Neural cell (in vitro differentiated cells): ENCODE measurements at regions not wholly inside any gene's neighbourhood (a gene's known extent, or its start where the extent isn't known, plus 50 kb on each side); places are given as distances from the start of the nearest gene placed in this dataset.

Source experiments
- EP300 ChIP-seq: fragments of 450-650 bp; conservative IDR thresholded peaks from 2 replicates; pipeline ENCODE4 v1.6.1; 2014; ENCODE audit warnings: antibody characterized with exemption, mild to moderate bottlenecking, moderate library complexity; ENCODE audit not compliant: poor library complexity, severe bottlenecking
- EZH2 ChIP-seq: fragments of 200-600, 300-800 bp; shearing (Covaris generic), sonication (generic); IDR thresholded peaks from 2 replicates; pipeline ENCODE4 v1.6.1; 2014; ENCODE audit warnings: antibody characterized with exemption, low read length, borderline replicate concordance, mild to moderate bottlenecking; ENCODE audit not compliant: insufficient read depth, poor library complexity, severe bottlenecking
- POLR2AphosphoS5 ChIP-seq: IDR thresholded peaks from 2 replicates; pipeline ENCODE4 v1.6.1; 2012
- REST ChIP-seq: IDR thresholded peaks from 2 replicates; pipeline ENCODE4 v1.6.1; 2012; ENCODE audit warnings: borderline replicate concordance
- TAF1 ChIP-seq: IDR thresholded peaks from 2 replicates; pipeline ENCODE4 v1.6.1; 2012; ENCODE audit warnings: low read depth
- TF ChIP-seq, protein P1 (sequence below): fragments of 450-650 bp; IDR thresholded peaks from 2 replicates; pipeline ENCODE4 v1.5.1; 2014; ENCODE audit warnings: antibody characterized with exemption, mild to moderate bottlenecking, moderate library complexity; ENCODE audit not compliant: poor library complexity, severe bottlenecking

DNA sequence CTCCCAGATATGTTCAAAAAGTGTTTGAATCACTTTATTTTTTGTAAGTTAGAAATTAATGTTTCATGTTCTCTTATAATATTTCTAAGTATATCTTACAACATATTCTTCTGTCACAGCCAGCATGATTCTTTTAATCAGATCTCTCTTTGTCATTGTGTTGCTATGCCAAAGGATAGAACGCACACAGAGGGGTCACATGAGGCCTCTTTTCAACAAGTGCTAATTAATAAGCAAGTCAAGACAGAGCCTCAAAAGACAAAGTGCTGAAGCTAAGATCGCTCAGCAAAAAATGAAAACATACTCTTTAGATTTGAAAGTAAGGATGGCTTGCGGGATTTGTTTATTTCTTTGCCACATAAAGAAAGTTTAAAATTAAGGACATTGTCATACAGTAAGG is 508.8 kb upstream of the PTCHD4 start:
- TF ChIP-seq EZH2 (no peak), REST (no peak), TAF1 (no peak), EP300 (no peak), POLR2AphosphoS5 (no peak)
- TF ChIP-seq, protein P1, sequence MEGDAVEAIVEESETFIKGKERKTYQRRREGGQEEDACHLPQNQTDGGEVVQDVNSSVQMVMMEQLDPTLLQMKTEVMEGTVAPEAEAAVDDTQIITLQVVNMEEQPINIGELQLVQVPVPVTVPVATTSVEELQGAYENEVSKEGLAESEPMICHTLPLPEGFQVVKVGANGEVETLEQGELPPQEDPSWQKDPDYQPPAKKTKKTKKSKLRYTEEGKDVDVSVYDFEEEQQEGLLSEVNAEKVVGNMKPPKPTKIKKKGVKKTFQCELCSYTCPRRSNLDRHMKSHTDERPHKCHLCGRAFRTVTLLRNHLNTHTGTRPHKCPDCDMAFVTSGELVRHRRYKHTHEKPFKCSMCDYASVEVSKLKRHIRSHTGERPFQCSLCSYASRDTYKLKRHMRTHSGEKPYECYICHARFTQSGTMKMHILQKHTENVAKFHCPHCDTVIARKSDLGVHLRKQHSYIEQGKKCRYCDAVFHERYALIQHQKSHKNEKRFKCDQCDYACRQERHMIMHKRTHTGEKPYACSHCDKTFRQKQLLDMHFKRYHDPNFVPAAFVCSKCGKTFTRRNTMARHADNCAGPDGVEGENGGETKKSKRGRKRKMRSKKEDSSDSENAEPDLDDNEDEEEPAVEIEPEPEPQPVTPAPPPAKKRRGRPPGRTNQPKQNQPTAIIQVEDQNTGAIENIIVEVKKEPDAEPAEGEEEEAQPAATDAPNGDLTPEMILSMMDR = no peak
